Trophoblast cell (in vitro differentiated cells and primary cell): ENCODE measurements at regions not wholly inside any gene's neighbourhood (a gene's known extent, or its start where the extent isn't known, plus 50 kb on each side); places are given as distances from the start of the nearest gene placed in this dataset.

Experiments used
- DNase-seq, 2 donors: peaks; one replicate each; pipeline ENCODE4 v3.0.0-alpha.2; 2016
- H2AFZ ChIP-seq: 2 replicates; pipeline ENCODE4 v1.6.1; 2013; ENCODE audit warnings: low read length, moderate library complexity, mild to moderate bottlenecking; ENCODE audit not compliant: insufficient read depth, poor library complexity
- H2AK5ac ChIP-seq: 2 replicates; pipeline ENCODE4 v1.6.1; 2013; ENCODE audit warnings: mild to moderate bottlenecking, low read length
- H2BK120ac ChIP-seq: 2 replicates; pipeline ENCODE4 v1.6.1; 2013; ENCODE audit warnings: low read length, mild to moderate bottlenecking, moderate library complexity; ENCODE audit not compliant: insufficient read depth, poor library complexity
- H2BK12ac ChIP-seq: 2 replicates; pipeline ENCODE4 v1.6.1; 2013; ENCODE audit warnings: mild to moderate bottlenecking, low read length, moderate library complexity
- H2BK5ac ChIP-seq: 2 replicates; pipeline ENCODE4 v1.6.1; 2013; ENCODE audit warnings: low read length, low read depth, moderate library complexity, mild to moderate bottlenecking; ENCODE audit not compliant: poor library complexity
- H3K14ac ChIP-seq: 2 replicates; pipeline ENCODE4 v1.6.1; 2013; ENCODE audit warnings: mild to moderate bottlenecking, low read length
- H3K18ac ChIP-seq: 2 replicates; pipeline ENCODE4 v1.6.1; 2013; ENCODE audit warnings: mild to moderate bottlenecking, low read length
- H3K23ac ChIP-seq: 2 replicates; pipeline ENCODE4 v1.6.1; 2013; ENCODE audit warnings: low read length
- H3K27ac ChIP-seq: 2 replicates; pipeline ENCODE4 v1.5.1; 2013; ENCODE audit warnings: low read depth, mild to moderate bottlenecking, inconsistent platforms, low read length, moderate library complexity
- H3K27me3 ChIP-seq: 2 replicates; pipeline ENCODE4 v1.6.1; 2013; ENCODE audit warnings: inconsistent platforms, mild to moderate bottlenecking, low read length, moderate library complexity; ENCODE audit not compliant: insufficient read depth
- H3K36me3 ChIP-seq, 2 experiments: 1 replicate in 1 of 2; 2 replicates in 1 of 2; pipeline ENCODE4 v1.6.1; 2013; ENCODE audit warnings: low read length in 2 of 2, mild to moderate bottlenecking in 2 of 2, moderate library complexity in 1 of 2; ENCODE audit not compliant: insufficient read depth in 2 of 2, control insufficient read depth in 1 of 2
- H3K4ac ChIP-seq: 2 replicates; pipeline ENCODE4 v1.6.1; 2013; ENCODE audit warnings: low read depth, mild to moderate bottlenecking, low read length, moderate library complexity
- H3K4me1 ChIP-seq, 2 experiments: 1 replicate in 1 of 2; 2 replicates in 1 of 2; pipeline ENCODE4 v1.6.1; 2013; ENCODE audit warnings: low read length in 2 of 2, mild to moderate bottlenecking in 2 of 2, moderate library complexity in 1 of 2; ENCODE audit not compliant: insufficient read depth in 2 of 2, control insufficient read depth in 1 of 2
- H3K4me2 ChIP-seq: 2 replicates; pipeline ENCODE4 v1.6.1; 2013; ENCODE audit warnings: inconsistent platforms, mild to moderate bottlenecking, low read length, moderate library complexity
- H3K4me3 ChIP-seq: 2 replicates; pipeline ENCODE4 v1.5.1; 2013; ENCODE audit warnings: mild to moderate bottlenecking, low read depth, low read length, inconsistent platforms
- H3K79me1 ChIP-seq: one replicate; pipeline ENCODE4 v1.6.1; 2013; ENCODE audit warnings: low read length
- H3K79me2 ChIP-seq: 2 replicates; pipeline ENCODE4 v1.6.1; 2013; ENCODE audit warnings: low read length, mild to moderate bottlenecking; ENCODE audit not compliant: control insufficient read depth, insufficient read depth, poor library complexity
- H3K9ac ChIP-seq: 2 replicates; pipeline ENCODE4 v1.6.1; 2013; ENCODE audit warnings: mild to moderate bottlenecking, low read length
- H3K9me3 ChIP-seq: 2 replicates; pipeline ENCODE4 v1.6.1; 2013; ENCODE audit warnings: low read depth, mild to moderate bottlenecking, control low read depth, inconsistent platforms, low read length; ENCODE audit not compliant: insufficient read depth
- H4K12ac ChIP-seq: 2 replicates; pipeline ENCODE4 v1.6.1; 2013; ENCODE audit warnings: low read depth, mild to moderate bottlenecking, low read length, moderate library complexity
- H4K8ac ChIP-seq: 2 replicates; pipeline ENCODE4 v1.6.1; 2013; ENCODE audit warnings: low read depth, mild to moderate bottlenecking, low read length, moderate library complexity
- H4K91ac ChIP-seq: one replicate; pipeline ENCODE4 v1.6.1; 2013; ENCODE audit warnings: low read depth, mild to moderate bottlenecking, low read length, moderate library complexity
- WGBS: extraction: QIAGEN DNeasy Blood & Tissue Kit; methylation state at CpG from one replicate; pipeline ENCODE4 v1.1.7; 2013; ENCODE audit warnings: missing lambda C conversion rate; ENCODE audit not compliant: insufficient read length, insufficient coverage; ENCODE audit errors: extremely low coverage; 5-methylcytosine and 5-hydroxymethylcytosine counted together

DNA sequence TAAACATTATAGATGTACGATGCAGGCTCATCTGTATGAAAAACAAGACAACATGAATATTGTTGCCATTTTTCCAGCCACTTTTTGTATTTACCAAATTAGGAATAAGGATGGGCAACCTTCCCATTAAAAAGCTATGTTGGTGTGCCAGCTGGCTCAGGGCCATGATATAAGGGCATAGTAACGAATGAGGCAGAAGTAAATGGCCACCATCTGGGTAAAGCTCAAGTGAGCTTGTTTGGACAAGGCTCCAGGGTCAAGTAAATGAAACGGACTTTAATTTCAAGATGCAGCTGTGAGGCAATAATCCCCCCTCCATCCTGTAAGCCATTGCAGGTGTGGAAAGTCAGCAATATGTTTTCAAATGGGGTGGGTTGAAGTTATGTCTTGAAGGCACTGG is 930.9 kb upstream of the CDH8 start:
- no peak overlapping the region for H3K27ac ChIP-seq
- H3K9me3 ChIP-seq = no peaks in the 10 kb centered on the region
- no peak overlapping the region for H2AK5ac ChIP-seq
- H3K23ac ChIP-seq = no peak overlapping the region
- no CpG with 5 or more reads among the region's 3 CpGs for WGBS
- no peak overlapping the region for H3K9ac ChIP-seq
- no peak overlapping the region for H3K14ac ChIP-seq
- H2AFZ ChIP-seq = no peak overlapping the region
- H3K4me3 ChIP-seq = no peak overlapping the region
- no peak overlapping the region for H3K4me2 ChIP-seq
- no peaks in the 10 kb centered on the region for H3K27me3 ChIP-seq
- no peak overlapping the region for H3K18ac ChIP-seq
- no peaks in the 10 kb centered on the region for H3K79me1 ChIP-seq
- no peak overlapping the region for H4K8ac ChIP-seq
- DNase-seq = no peak
- H3K4ac ChIP-seq = no peak overlapping the region
- H4K12ac ChIP-seq = no peak overlapping the region
- H2BK120ac ChIP-seq = no peak overlapping the region
- no peak overlapping the region for H4K91ac ChIP-seq
- no peak overlapping the region for H2BK12ac ChIP-seq
- H2BK5ac ChIP-seq = no peak overlapping the region
- no peaks in the 10 kb centered on the region for H3K79me2 ChIP-seq
- no peaks in the 10 kb centered on the region for H3K4me1 ChIP-seq
- H3K36me3 ChIP-seq = no peaks in the 10 kb centered on the region

DNA sequence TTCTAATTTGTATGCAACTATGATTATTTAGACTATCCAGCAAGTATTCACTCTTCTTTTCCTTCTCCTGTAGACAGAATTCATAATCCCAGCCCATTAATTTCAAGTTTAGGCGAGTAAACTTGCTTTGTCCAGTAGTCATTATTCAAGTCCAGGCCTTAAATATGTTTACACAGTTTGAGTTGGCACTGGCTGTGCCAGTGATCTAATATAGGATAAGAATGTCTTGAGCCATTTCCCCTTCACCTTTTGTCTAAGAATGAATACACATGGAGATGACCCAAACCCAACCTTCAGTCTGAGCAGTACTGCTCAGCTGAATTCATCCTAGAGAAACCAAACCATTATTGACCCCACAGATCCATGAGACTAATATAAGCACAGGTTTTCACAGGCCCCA is 930.4 kb upstream of the CDH8 start:
- no peak overlapping the region for H2AFZ ChIP-seq
- no peak overlapping the region for H3K4me2 ChIP-seq
- H3K4me1 ChIP-seq = no peaks in the 10 kb centered on the region
- H4K12ac ChIP-seq = no peak overlapping the region
- no peaks in the 10 kb centered on the region for H3K79me1 ChIP-seq
- WGBS = no CpG with 5 or more reads among the region's 1 CpG
- DNase-seq = no peak
- no peak overlapping the region for H3K4ac ChIP-seq
- H3K9ac ChIP-seq = no peak overlapping the region
- H3K18ac ChIP-seq = no peak overlapping the region
- H3K27me3 ChIP-seq = no peaks in the 10 kb centered on the region
- no peak overlapping the region for H3K4me3 ChIP-seq
- no peak overlapping the region for H4K91ac ChIP-seq
- no peak overlapping the region for H2BK120ac ChIP-seq
- H2BK5ac ChIP-seq = no peak overlapping the region
- no peak overlapping the region for H3K27ac ChIP-seq
- no peak overlapping the region for H2AK5ac ChIP-seq
- no peak overlapping the region for H3K23ac ChIP-seq
- H2BK12ac ChIP-seq = no peak overlapping the region
- no peak overlapping the region for H3K14ac ChIP-seq
- H3K9me3 ChIP-seq = no peaks in the 10 kb centered on the region
- H3K79me2 ChIP-seq = no peaks in the 10 kb centered on the region
- H3K36me3 ChIP-seq = no peaks in the 10 kb centered on the region
- H4K8ac ChIP-seq = no peak overlapping the region

DNA sequence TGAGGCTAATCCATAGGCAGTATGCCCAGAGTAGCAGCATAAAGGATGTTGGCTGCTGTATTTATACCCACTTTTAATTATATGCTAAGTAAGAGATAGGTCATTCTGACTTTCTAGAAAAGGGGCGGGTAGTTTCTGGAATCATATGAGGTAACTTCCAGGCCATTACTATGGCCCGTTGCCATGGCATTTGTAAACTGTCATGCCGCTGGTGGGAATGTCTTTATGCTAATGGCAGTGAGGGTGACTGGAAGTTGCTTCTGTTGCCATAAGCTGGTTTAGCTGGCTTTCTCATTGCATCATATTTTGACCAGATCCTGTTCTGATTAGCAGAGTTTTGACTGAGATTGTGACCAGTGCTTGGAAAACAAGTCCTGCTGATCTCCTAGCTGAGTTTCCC is 929.6 kb upstream of the CDH8 start:
- WGBS = no CpG with 5 or more reads among the region's 3 CpGs
- Histone ChIP-seq H2AK5ac (no peak overlapping the region), H4K8ac (no peak overlapping the region), H2BK12ac (no peak overlapping the region), H3K4me3 (no peak overlapping the region), H4K12ac (no peak overlapping the region), H3K4ac (no peak overlapping the region), H2BK5ac (no peak overlapping the region), H3K18ac (no peak overlapping the region), H3K9ac (no peak overlapping the region), H3K36me3 (no peaks in the 10 kb centered on the region), H3K9me3 (no peaks in the 10 kb centered on the region), H3K14ac (no peak overlapping the region), H3K79me1 (no peaks in the 10 kb centered on the region), H2BK120ac (no peak overlapping the region), H3K79me2 (no peaks in the 10 kb centered on the region), H3K4me1 (no peaks in the 10 kb centered on the region), H4K91ac (no peak overlapping the region), H3K27me3 (no peaks in the 10 kb centered on the region), H3K27ac (no peak overlapping the region), H3K23ac (no peak overlapping the region), H2AFZ (no peak overlapping the region), H3K4me2 (no peak overlapping the region)
- peak; percentile 47 to 82 for DNase-seq

DNA sequence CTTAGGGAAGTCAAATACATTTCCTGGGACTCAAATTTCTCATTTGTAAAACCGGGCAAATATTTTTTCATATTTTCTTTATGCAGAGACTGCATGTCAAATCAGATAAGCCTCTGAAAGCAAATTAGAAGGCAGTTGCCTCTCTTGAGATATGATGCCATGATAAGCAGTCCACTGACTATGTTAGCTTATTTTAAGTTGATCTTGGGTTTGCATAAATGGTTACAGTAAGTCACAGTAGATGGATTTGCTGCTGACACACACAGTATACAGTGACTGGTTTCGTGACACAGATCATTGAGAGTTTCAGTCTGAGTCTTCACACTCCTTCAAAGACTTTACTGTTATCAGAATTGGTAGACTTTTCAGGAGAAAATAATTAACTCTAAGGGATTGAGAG is 927.6 kb upstream of the CDH8 start:
- peak in 1 of 2 donors; percentile 4 for DNase-seq
- Histone ChIP-seq H3K4ac (no peak overlapping the region), H2BK12ac (no peak overlapping the region), H3K27ac (no peak overlapping the region), H2BK5ac (no peak overlapping the region), H2AK5ac (no peak overlapping the region), H3K9me3 (no peaks in the 10 kb centered on the region), H2BK120ac (no peak overlapping the region), H2AFZ (no peak overlapping the region), H3K79me2 (no peaks in the 10 kb centered on the region), H3K23ac (no peak overlapping the region), H4K12ac (no peak overlapping the region), H3K27me3 (no peaks in the 10 kb centered on the region), H3K18ac (no peak overlapping the region), H4K8ac (no peak overlapping the region), H3K36me3 (no peaks in the 10 kb centered on the region), H3K4me1 (no peaks in the 10 kb centered on the region), H3K9ac (no peak overlapping the region), H3K14ac (no peak overlapping the region), H4K91ac (no peak overlapping the region), H3K4me2 (no peak overlapping the region), H3K79me1 (no peaks in the 10 kb centered on the region), H3K4me3 (no peak overlapping the region)
- no CpG with 5 or more reads among the region's 2 CpGs for WGBS

DNA sequence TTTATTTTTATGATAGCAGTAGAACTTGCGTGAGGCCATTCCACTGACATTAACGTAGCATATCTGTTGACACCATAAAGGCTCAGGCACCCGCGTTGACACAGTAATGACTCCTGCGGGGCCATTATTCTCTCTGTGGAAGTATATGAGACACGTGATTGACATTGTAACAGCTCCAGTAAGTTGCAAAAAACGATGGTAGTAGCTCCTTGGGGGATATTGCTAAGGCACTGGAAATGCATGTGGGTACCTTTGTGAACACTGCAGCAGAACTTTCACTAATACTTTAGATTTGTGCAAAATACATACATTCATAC is 918.8 kb upstream of the CDH8 start:
- Histone ChIP-seq H3K4me3 (no peak overlapping the region), H3K4ac (no peak overlapping the region), H2AK5ac (no peak overlapping the region), H3K4me1 (peaks cover 0 to 5% of the 10 kb centered on the region in 2 experiments), H3K18ac (no peak overlapping the region), H3K14ac (no peak overlapping the region), H2BK5ac (no peak overlapping the region), H3K79me2 (no peaks in the 10 kb centered on the region), H3K9me3 (no peaks in the 10 kb centered on the region), H3K79me1 (no peaks in the 10 kb centered on the region), H4K12ac (no peak overlapping the region), H2BK120ac (no peak overlapping the region), H3K4me2 (no peak overlapping the region), H4K8ac (no peak overlapping the region), H3K9ac (no peak overlapping the region), H3K23ac (no peak overlapping the region), H2AFZ (no peak overlapping the region), H4K91ac (no peak overlapping the region), H3K27me3 (no peaks in the 10 kb centered on the region), H3K27ac (no peak overlapping the region), H3K36me3 (no peaks in the 10 kb centered on the region), H2BK12ac (no peak overlapping the region)
- WGBS = no CpG with 5 or more reads among the region's 7 CpGs
- DNase-seq = no peak
